VCaP (cell line): ENCODE measurements at regions not wholly inside any gene's neighbourhood (a gene's known extent, or its start where the extent isn't known, plus 50 kb on each side); places are given as distances from the start of the nearest gene placed in this dataset.

Experiments used
- H3K27ac ChIP-seq: fragments of 450-650 bp; 2 replicates; pipeline ENCODE4 v1.5.1; 2017
- CTCF ChIP-seq: fragments of 450-650 bp; conservative IDR thresholded peaks from 2 replicates; pipeline ENCODE4 v1.5.1; 2017; ENCODE audit warnings: mild to moderate bottlenecking, moderate library complexity

GRCh38 chr13:104594806-104595205 is 1528.6 kb upstream of the SLC10A2 start:
- TF ChIP-seq CTCF = no peak

GRCh38 chr13:104593693-104594092 is 1527.5 kb upstream of the SLC10A2 start:
- H3K27ac ChIP-seq = no peak overlapping the region
- no peak for TF ChIP-seq CTCF

More at GRCh38 chr13:104594806-104595205, 1528.6 kb upstream of the SLC10A2 start:
- H3K27ac ChIP-seq = no peak overlapping the region

- no peak for TF ChIP-seq CTCF
- H3K27ac ChIP-seq = no peak overlapping the region
Observed at GRCh38 chr13:104593251-104593576, 1527.0 kb upstream of the SLC10A2 start.

GRCh38 chr13:104592545-104593250 is 1526.5 kb upstream of the SLC10A2 start:
- no peak for TF ChIP-seq CTCF
- H3K27ac ChIP-seq = no peak overlapping the region

- TF ChIP-seq CTCF = no peak
- no peak overlapping the region for H3K27ac ChIP-seq
Observed at GRCh38 chr13:104592127-104592526, 1525.9 kb upstream of the SLC10A2 start.

- TF ChIP-seq CTCF = no peak
- no peak overlapping the region for H3K27ac ChIP-seq
Observed at GRCh38 chr13:104586051-104586746, 1520.0 kb upstream of the SLC10A2 start.

GRCh38 chr13:104584481-104584880 is 1518.3 kb upstream of the SLC10A2 start:
- no peak for TF ChIP-seq CTCF
- H3K27ac ChIP-seq = no peak overlapping the region
